Neural cell (in vitro differentiated cells): ENCODE measurements at regions not wholly inside any gene's neighbourhood (a gene's known extent, or its start where the extent isn't known, plus 50 kb on each side); places are given as distances from the start of the nearest gene placed in this dataset.

Source experiments
- H2AFZ ChIP-seq: fragments of 200-600, 300-800 bp; sonication (generic), shearing (Covaris generic); 2 replicates; pipeline ENCODE4 v1.6.0; 2014; ENCODE audit warnings: low read depth, mild to moderate bottlenecking, antibody characterized with exemption, low read length, moderate library complexity
- H3F3A ChIP-seq: fragments of 200-600 bp; shearing (Covaris generic); 2 replicates; pipeline ENCODE4 v1.6.1; 2016; ENCODE audit warnings: mild to moderate bottlenecking, moderate library complexity, mixed read lengths, antibody characterized with exemption, low read length; ENCODE audit not compliant: insufficient read depth, poor library complexity, severe bottlenecking
- H3K27ac ChIP-seq: fragments of 200-600, 300-800 bp; sonication (generic), shearing (Covaris generic); 2 replicates; pipeline ENCODE4 v1.5.1; 2014; ENCODE audit warnings: mild to moderate bottlenecking, low read length, moderate library complexity
- H3K27me3 ChIP-seq: fragments of 300-800, 200-600 bp; sonication (generic), shearing (Covaris generic); 2 replicates; pipeline ENCODE4 v1.6.0; 2014; ENCODE audit warnings: mild to moderate bottlenecking, low read depth, low read length, moderate library complexity; ENCODE audit not compliant: insufficient read depth
- H3K36me3 ChIP-seq: fragments of 300-800, 200-600 bp; sonication (generic), shearing (Covaris generic); 2 replicates; pipeline ENCODE4 v1.5.1; 2014; ENCODE audit warnings: mild to moderate bottlenecking, antibody characterized with exemption, low read length, moderate library complexity; ENCODE audit not compliant: insufficient read depth
- H3K4me2 ChIP-seq: fragments of 300-800, 200-600 bp; sonication (generic), shearing (Covaris generic); 2 replicates; pipeline ENCODE4 v1.6.0; 2014; ENCODE audit warnings: mild to moderate bottlenecking, low read length
- H3K4me3 ChIP-seq: fragments of 300-800, 200-600 bp; sonication (generic), shearing (Covaris generic); 2 replicates; pipeline ENCODE4 v1.5.1; 2014; ENCODE audit warnings: mild to moderate bottlenecking, low read length, moderate library complexity
- H3K79me2 ChIP-seq: fragments of 200-600 bp; shearing (Covaris generic); replicated peaks from 2 replicates; pipeline ENCODE4 v1.6.0; 2014; ENCODE audit warnings: mild to moderate bottlenecking, low read length, moderate library complexity; ENCODE audit not compliant: insufficient read depth
- H3K9ac ChIP-seq: fragments of 300-800, 200-600 bp; sonication (generic), shearing (Covaris generic); 2 replicates; pipeline ENCODE4 v1.6.1; 2016; ENCODE audit warnings: mild to moderate bottlenecking, low read length, mixed read lengths
- H3K9me2 ChIP-seq: fragments of 200-600 bp; shearing (Covaris generic); 2 replicates; pipeline ENCODE4 v1.6.1; 2016; ENCODE audit warnings: mild to moderate bottlenecking, low read length, mixed read lengths; ENCODE audit not compliant: insufficient read depth
- H3K9me3 ChIP-seq: fragments of 200-600, 300-800 bp; sonication (generic), shearing (Covaris generic); 2 replicates; pipeline ENCODE4 v1.6.1; 2016; ENCODE audit warnings: mild to moderate bottlenecking, mixed run types, low read length, moderate library complexity, mixed read lengths
- H4K20me1 ChIP-seq: fragments of 200-600 bp; shearing (Covaris generic); 2 replicates; pipeline ENCODE4 v1.6.1; 2016; ENCODE audit warnings: mild to moderate bottlenecking, mixed run types; ENCODE audit not compliant: insufficient read depth
- EP300 ChIP-seq: fragments of 450-650 bp; conservative IDR thresholded peaks from 2 replicates; pipeline ENCODE4 v1.6.1; 2014; ENCODE audit warnings: antibody characterized with exemption, mild to moderate bottlenecking, moderate library complexity; ENCODE audit not compliant: poor library complexity, severe bottlenecking
- EZH2 ChIP-seq: fragments of 200-600, 300-800 bp; shearing (Covaris generic), sonication (generic); IDR thresholded peaks from 2 replicates; pipeline ENCODE4 v1.6.1; 2014; ENCODE audit warnings: antibody characterized with exemption, low read length, borderline replicate concordance, mild to moderate bottlenecking; ENCODE audit not compliant: insufficient read depth, poor library complexity, severe bottlenecking
- MXI1 ChIP-seq: fragments of 450-650 bp; conservative IDR thresholded peaks from 2 replicates; pipeline ENCODE4 v1.6.1; 2014; ENCODE audit warnings: antibody characterized with exemption, mild to moderate bottlenecking; ENCODE audit not compliant: poor library complexity, severe bottlenecking
- POLR2AphosphoS5 ChIP-seq: IDR thresholded peaks from 2 replicates; pipeline ENCODE4 v1.6.1; 2012
- RAD21 ChIP-seq: fragments of 450-650 bp; conservative IDR thresholded peaks from 2 replicates; pipeline ENCODE4 v1.6.1; 2014; ENCODE audit warnings: antibody characterized with exemption, mild to moderate bottlenecking, moderate library complexity
- SMC3 ChIP-seq: fragments of 450-650 bp; conservative IDR thresholded peaks from 2 replicates; pipeline ENCODE4 v1.6.1; 2014; ENCODE audit warnings: antibody characterized with exemption, mild to moderate bottlenecking, moderate library complexity; ENCODE audit not compliant: poor library complexity
- TAF1 ChIP-seq: IDR thresholded peaks from 2 replicates; pipeline ENCODE4 v1.6.1; 2012; ENCODE audit warnings: low read depth
- TF ChIP-seq, protein P1 (sequence below): fragments of 450-650 bp; IDR thresholded peaks from 2 replicates; pipeline ENCODE4 v1.5.1; 2014; ENCODE audit warnings: antibody characterized with exemption, mild to moderate bottlenecking, moderate library complexity; ENCODE audit not compliant: poor library complexity, severe bottlenecking
- TF ChIP-seq, protein P2 (sequence below): IDR thresholded peaks from 2 replicates; pipeline ENCODE4 v1.6.1; 2012; ENCODE audit warnings: borderline replicate concordance

DNA sequence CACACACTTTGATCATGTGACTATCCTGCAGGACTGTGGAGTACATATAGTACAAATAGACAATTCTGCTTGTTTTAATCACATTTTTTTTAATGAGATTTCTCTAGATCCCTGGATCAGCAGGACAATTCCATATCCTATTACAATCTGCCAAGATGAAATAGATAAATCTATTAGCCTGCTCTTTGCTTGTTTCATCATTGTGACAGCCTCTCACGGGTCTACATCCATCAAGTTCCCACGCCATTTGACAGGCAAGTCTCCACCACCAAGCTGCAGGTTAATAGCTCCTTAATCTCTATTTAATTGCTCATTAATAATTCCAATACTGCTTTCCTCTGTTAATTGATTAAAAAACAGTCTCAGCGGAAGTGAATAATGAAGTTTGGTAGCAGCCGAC is 671.5 kb downstream of the CCSER2 start:
- Histone ChIP-seq H3K27me3 (no peaks in the 10 kb centered on the region), H3K79me2 (no peaks in the 10 kb centered on the region), H3K4me3 (no peak overlapping the region), H2AFZ (no peak overlapping the region), H4K20me1 (no peaks in the 10 kb centered on the region), H3F3A (no peaks in the 10 kb centered on the region), H3K36me3 (no peaks in the 10 kb centered on the region), H3K9ac (no peak overlapping the region), H3K9me3 (no peaks in the 10 kb centered on the region), H3K27ac (no peak overlapping the region), H3K4me2 (no peak overlapping the region), H3K9me2 (no peaks in the 10 kb centered on the region)
- TF ChIP-seq EZH2 (no peak), POLR2AphosphoS5 (no peak), TAF1 (no peak), RAD21 (no peak), SMC3 (no peak), EP300 (no peak)
- TF ChIP-seq, protein P1, sequence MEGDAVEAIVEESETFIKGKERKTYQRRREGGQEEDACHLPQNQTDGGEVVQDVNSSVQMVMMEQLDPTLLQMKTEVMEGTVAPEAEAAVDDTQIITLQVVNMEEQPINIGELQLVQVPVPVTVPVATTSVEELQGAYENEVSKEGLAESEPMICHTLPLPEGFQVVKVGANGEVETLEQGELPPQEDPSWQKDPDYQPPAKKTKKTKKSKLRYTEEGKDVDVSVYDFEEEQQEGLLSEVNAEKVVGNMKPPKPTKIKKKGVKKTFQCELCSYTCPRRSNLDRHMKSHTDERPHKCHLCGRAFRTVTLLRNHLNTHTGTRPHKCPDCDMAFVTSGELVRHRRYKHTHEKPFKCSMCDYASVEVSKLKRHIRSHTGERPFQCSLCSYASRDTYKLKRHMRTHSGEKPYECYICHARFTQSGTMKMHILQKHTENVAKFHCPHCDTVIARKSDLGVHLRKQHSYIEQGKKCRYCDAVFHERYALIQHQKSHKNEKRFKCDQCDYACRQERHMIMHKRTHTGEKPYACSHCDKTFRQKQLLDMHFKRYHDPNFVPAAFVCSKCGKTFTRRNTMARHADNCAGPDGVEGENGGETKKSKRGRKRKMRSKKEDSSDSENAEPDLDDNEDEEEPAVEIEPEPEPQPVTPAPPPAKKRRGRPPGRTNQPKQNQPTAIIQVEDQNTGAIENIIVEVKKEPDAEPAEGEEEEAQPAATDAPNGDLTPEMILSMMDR: no peak

DNA sequence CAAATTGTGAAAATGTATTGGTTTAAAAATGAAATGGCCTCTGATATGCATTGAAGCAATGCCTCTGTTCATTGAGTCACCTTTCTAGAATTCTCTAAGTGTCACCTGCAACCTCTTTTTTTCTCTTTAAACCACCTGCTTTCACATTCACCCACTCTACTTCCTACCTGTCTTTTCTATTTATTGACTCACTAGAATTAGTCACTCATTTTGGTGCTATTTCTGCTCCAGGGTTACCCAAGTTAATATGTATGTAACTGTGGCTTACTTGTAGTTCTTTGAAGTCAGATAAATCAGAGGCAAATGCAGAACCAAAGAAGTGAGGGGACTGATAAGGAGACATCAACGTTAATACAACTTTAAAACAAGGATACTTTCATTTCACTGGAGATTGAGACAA is 674.7 kb downstream of the CCSER2 start:
- Histone ChIP-seq H3K27me3 (no peaks in the 10 kb centered on the region), H3K9me2 (no peaks in the 10 kb centered on the region), H3K4me2 (no peak overlapping the region), H3F3A (no peaks in the 10 kb centered on the region), H3K36me3 (no peaks in the 10 kb centered on the region), H3K9me3 (no peaks in the 10 kb centered on the region), H3K79me2 (no peaks in the 10 kb centered on the region), H3K9ac (no peak overlapping the region), H3K4me3 (no peak overlapping the region), H4K20me1 (no peaks in the 10 kb centered on the region), H3K27ac (no peak overlapping the region), H2AFZ (no peak overlapping the region)
- TF ChIP-seq RAD21 (no peak), EZH2 (no peak), EP300 (no peak), SMC3 (no peak), MXI1 (no peak), POLR2AphosphoS5 (no peak), TAF1 (no peak)
- TF ChIP-seq, protein P1: no peak
- TF ChIP-seq, protein P2, sequence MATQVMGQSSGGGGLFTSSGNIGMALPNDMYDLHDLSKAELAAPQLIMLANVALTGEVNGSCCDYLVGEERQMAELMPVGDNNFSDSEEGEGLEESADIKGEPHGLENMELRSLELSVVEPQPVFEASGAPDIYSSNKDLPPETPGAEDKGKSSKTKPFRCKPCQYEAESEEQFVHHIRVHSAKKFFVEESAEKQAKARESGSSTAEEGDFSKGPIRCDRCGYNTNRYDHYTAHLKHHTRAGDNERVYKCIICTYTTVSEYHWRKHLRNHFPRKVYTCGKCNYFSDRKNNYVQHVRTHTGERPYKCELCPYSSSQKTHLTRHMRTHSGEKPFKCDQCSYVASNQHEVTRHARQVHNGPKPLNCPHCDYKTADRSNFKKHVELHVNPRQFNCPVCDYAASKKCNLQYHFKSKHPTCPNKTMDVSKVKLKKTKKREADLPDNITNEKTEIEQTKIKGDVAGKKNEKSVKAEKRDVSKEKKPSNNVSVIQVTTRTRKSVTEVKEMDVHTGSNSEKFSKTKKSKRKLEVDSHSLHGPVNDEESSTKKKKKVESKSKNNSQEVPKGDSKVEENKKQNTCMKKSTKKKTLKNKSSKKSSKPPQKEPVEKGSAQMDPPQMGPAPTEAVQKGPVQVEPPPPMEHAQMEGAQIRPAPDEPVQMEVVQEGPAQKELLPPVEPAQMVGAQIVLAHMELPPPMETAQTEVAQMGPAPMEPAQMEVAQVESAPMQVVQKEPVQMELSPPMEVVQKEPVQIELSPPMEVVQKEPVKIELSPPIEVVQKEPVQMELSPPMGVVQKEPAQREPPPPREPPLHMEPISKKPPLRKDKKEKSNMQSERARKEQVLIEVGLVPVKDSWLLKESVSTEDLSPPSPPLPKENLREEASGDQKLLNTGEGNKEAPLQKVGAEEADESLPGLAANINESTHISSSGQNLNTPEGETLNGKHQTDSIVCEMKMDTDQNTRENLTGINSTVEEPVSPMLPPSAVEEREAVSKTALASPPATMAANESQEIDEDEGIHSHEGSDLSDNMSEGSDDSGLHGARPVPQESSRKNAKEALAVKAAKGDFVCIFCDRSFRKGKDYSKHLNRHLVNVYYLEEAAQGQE: no peak
